GM13977 (cell line): ENCODE measurements at regions not wholly inside any gene's neighbourhood (a gene's known extent, or its start where the extent isn't known, plus 50 kb on each side); places are given as distances from the start of the nearest gene placed in this dataset.

Source experiments
- DNase-seq: peaks from one replicate; pipeline ENCODE4 v3.0.0; 2012; ENCODE audit warnings: low spot score
- in situ Hi-C: fragments of 300-500 bp; cut with MboI; formaldehyde crosslinking; loops from one replicate; pipeline ENCODE4 v1.12.0; 2022; ENCODE audit warnings: low sequenced_read_pairs, low pct_unique_long_range_greater_than_20kb, mixed read lengths, inconsistent platforms; ENCODE audit not compliant: unreplicated experiment
- TF ChIP-seq, protein P1 (sequence below): IDR thresholded peaks from 2 replicates; pipeline ENCODE4 v1.5.1; 2012; ENCODE audit warnings: mild to moderate bottlenecking, control low read depth; ENCODE audit not compliant: insufficient read depth; ENCODE audit errors: extremely low read depth, missing control alignments

DNA sequence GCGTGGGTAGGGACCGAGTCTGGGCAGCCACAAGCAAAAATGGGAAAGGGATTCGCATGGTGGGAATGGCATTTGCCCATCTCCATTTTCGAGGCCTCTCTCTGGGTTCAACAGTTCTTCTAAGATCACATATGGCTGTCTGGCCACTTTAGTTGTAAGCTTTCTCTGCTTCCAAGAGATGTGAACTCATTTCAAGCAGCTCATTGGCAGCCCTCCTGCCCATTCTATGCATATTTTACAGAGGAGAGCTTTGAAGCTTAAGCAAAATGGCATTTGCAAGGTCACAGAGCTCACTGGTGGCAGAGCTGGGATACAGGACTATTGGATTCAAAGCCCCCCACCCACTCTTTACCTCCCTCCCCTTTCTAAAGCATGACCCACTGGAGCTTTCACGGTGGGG, 93.7 kb downstream of the HHIPL2 start:
- no peak for DNase-seq
- TF ChIP-seq, protein P1, sequence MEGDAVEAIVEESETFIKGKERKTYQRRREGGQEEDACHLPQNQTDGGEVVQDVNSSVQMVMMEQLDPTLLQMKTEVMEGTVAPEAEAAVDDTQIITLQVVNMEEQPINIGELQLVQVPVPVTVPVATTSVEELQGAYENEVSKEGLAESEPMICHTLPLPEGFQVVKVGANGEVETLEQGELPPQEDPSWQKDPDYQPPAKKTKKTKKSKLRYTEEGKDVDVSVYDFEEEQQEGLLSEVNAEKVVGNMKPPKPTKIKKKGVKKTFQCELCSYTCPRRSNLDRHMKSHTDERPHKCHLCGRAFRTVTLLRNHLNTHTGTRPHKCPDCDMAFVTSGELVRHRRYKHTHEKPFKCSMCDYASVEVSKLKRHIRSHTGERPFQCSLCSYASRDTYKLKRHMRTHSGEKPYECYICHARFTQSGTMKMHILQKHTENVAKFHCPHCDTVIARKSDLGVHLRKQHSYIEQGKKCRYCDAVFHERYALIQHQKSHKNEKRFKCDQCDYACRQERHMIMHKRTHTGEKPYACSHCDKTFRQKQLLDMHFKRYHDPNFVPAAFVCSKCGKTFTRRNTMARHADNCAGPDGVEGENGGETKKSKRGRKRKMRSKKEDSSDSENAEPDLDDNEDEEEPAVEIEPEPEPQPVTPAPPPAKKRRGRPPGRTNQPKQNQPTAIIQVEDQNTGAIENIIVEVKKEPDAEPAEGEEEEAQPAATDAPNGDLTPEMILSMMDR = no peak
- in situ Hi-C loops = loop anchor here (10.0 to 25.0 kb wide), 3 partner anchors 633 to 979 kb away; partner anchors contain the start of gene DUSP10

GRCh38 chr1:222452031-222452430, 95.9 kb downstream of the HHIPL2 start:
- TF ChIP-seq, protein P1 = no peak
- in situ Hi-C loops = loop anchor here (10.0 to 25.0 kb wide), 3 partner anchors 635 to 977 kb away; partner anchors contain the start of gene DUSP10
- DNase-seq = no peak

GRCh38 chr1:222443566-222443965, 104.3 kb downstream of the HHIPL2 start:
- TF ChIP-seq, protein P1 = no peak
- in situ Hi-C loops = no loop called here
- no peak for DNase-seq

- DNase-seq = no peak
- TF ChIP-seq, protein P1 = no peak
- in situ Hi-C loops = no loop called here
These were observed 106.8 kb downstream of the HHIPL2 start for GRCh38 chr1:222441066-222441465.

DNA sequence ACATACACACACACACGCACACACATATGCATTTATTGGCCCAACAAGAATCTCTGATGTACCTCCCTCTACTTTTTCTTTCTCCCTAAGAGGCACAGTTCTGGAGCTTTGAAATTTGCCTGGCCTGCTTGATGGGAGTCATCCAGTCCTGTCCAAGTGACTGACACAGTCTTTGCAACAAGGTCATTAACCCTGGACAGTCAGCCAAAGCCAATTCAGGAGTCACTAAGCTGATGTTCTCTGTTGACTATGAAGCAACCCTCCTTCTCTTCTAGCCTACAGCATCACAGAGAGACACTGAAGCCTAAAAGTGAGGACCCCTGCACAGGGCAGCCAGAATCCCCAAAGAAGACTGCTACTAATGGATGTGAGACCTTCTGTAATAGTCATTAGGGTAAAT, 123.1 kb downstream of the HHIPL2 start:
- TF ChIP-seq, protein P1 = no peak
- DNase-seq = no peak
- in situ Hi-C loops = no loop called here

DNA sequence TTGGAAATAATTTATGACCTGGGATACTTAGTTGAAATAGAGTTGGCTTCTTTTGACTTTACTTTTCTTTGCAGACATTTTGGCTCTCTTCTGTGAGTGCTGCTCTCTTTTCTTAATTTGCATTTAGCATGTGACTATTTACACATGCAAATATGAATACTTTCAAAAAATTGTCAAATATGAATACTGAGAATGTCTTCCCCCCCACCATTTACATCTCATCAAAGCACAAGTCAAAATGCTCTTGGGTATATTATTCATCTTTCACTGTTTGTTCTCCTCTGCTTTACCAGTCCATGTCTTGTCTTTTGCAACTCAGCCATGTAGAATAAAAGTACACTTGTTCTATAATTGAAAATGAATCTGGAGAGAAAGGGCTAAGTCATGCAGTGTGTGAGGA, 126.5 kb downstream of the HHIPL2 start:
- TF ChIP-seq, protein P1 = no peak
- in situ Hi-C loops = no loop called here
- DNase-seq = no peak

DNA sequence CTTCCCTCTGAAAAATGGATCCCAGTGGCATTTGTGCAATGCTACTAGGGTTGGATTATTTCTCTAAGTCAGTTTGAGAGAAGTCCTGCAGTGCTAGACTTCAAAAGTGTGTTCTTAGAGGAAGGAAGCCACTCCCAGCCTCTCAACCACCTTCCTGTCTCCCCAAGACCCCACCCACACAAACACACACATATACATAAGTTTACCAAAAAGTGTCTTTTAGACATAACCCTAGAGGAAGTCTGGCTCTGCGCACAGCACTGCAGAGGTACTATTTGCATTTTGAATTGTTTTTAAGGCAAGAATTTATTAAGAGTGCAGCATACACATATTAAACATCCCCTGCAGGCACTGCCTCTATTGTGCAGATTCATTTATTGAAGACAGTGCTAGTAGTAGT, 127.3 kb downstream of the HHIPL2 start:
- DNase-seq = no peak
- in situ Hi-C loops = no loop called here
- TF ChIP-seq, protein P1 = no peak
